Endometrium (tissue), 2 donors: ENCODE measurements at regions not wholly inside any gene's neighbourhood (a gene's known extent, or its start where the extent isn't known, plus 50 kb on each side); places are given as distances from the start of the nearest gene placed in this dataset.

Experiments
- FAIRE-seq: peaks from 2 replicates; lab custom pipeline; 2012; peaks lifted over from hg19 to GRCh38; lab: Jason Lieb, UNC
- donor health status: control.
- donor health status: control.

DNA sequence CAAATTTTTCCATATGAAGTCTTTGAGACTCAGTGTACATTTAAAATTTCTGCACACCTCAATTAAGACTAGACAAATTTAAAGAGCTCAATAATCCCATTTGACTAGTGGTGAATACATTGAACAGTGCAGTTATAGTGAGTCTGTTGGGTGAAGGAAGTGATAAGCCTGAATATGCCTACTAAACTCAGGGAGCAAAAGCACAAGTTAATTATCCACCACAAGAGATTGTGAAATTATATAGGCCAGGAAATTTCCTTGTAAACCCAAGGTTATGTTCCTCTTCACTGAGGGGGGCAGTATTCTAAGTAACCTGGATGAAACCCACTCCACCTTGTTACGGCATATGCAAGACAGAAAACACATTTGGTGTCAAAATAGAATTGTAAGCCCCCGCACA, 612.9 kb upstream of the DAB2 start:
- FAIRE-seq, result no peak

DNA sequence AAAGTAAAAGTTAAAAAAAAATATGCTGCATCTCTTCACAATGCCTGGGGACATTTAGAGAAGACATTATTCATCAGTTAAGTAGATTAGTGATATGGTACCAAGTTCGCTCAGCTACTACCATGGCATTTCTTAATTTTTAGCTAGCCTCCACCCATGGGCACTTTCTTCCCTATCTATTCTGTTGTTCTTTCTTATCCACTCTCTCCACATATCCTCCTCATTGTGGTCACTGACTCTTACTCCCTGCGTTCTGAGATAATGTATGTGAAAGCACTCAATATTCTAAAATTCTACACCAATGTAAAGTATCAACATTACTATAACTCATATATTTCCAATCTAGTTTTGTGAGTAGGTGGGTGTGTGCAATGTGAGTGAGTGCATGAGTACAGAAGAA, 609.7 kb upstream of the DAB2 start:
- FAIRE-seq, result no peak

DNA sequence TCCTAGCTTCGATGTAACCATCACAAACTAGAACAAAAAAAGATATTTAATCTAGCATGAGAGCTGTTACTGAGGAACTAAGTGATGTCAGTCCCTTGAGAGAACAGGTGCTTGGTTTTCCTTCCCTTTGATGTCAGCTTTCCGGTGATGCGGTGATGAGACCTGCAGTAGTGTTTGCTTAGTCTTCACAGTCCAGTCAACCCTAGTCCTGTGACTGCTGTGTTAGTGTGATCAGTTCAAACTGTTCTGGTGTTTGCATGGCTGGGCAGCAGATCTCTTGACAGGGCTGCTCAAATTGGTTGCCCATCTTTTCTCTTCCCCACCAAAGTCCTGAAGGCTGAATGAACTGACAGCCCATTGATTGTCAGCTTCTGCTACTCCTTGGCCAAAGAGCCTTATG, 608.6 kb upstream of the DAB2 start:
- FAIRE-seq, result no peak

DNA sequence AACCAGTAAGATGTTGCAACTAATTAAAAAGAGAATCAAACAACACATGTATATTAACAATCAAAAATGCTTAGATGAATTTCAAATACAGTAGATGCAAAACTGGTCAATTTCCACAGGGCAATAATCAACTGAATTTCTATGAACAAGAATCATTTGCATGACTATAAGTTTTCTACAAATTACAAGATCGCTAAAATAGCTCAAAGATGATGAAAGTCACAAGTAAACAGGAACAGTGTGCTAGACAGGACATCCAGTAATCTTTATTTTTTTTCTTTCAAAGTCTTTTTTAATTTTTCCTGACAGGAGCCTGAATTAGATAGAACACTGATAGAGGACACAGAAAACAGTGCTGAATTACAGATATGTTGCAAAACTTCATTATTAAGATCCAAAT, 608.2 kb upstream of the DAB2 start:
- FAIRE-seq, result no peak

DNA sequence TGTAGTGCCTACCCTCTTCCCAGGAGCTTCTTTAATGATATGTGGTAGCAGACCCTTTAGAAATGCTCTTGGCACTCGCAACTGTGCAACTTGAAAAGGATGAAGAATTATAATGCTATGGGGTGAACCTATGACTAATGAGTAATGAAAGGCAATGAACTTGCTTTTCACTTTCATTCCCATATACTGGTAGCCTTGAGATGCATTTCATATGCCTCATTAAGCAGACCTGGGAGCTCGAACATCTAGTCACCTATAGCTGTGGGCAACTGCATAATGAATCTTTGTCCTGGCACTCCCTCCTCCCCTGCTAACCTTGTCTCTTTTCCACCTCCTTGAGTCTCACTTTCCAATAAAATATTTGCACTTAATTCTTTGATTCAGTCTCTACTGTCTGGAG, 605.9 kb upstream of the DAB2 start:
- no peak for FAIRE-seq

DNA sequence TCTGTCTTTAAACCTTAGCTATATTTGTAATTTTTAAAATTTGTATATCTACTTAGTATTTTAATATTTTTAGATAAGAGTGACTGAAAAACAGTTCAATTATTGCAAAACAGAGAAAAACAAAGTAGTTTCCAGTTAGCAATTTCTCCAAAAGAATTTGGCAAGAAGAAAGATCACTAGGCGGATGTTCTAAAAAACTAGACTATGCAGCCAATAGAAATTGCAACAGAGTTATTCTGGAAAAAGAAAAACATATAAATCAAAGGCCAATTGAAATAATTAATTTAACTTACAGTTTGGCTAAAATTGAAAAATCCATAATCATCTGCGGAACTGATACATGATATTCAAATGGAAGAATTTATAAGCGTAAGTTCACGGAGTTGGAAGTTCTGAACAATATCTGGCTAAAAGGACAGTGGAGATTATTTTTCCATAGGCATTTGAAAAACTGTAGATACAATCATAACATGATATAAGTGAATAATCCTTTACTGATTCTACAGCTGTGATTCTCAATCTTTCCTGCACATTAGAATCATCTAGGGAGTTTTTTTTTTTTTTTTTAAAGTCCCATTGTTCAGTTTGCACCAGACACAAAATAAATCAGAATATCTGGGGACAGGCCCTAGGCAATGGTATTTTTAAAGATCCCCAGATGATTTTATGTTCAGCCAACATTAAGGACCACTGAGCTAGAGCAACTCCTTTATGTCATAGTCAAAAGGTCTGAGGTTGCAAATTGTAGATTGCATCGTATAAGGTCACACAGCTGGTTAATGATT, 605.1 kb upstream of the DAB2 start:
- FAIRE-seq, result peak; percentile 15

DNA sequence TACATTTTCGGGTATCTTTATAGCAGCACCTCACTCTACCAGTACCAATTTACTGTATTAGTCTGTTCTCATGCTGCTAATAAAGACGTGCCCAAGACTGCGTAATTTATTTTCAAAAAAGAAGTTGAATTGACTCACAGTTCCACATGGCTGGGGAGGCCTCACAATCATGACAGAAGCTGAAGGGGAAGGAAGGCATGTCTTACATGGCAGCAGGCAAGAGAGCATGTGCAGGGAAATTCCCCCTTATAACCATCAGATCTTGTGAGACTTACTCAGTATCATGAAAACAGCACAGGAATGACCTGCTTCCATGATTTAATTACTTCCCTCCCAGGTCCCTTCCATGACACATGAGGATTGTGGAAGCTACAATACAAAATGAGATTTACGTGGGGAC, 602.6 kb upstream of the DAB2 start:
- no peak for FAIRE-seq

DNA sequence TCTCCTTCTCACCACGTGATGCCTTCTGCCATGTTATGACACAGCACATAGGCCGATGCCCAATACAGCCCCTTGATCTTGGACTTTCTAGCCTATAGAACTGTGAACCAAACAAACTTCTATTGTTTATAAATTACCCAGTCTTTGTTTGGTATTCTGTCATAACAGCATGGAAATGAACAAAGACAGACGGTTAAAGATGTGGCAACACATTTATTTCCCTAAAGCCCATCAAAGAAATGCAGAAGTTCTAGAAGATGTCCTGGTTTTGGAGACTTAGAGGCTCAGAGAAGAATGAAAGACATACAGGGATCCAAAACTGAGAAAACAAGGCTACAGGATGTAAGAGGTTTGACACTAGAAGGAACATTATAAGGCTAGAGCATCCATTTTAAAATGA, 600.8 kb upstream of the DAB2 start:
- no peak for FAIRE-seq

DNA sequence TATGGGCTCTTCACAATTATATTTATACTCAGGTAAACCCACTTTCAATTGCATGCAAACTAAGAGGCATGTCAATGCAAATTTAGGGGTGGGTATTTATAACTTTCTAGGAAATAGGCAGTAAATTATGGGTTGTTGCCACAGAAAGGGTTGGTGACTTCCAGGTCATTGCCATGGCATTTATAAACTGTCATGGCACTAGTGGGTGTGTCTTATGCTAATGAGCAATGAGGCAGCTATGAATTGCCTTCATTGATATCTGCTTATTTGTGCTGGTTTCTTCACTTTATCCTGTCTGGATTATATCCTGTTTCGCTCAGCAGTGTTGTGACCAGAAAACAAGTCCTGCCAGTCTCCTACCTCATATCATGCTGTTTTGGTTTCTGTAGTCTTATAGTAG, 597.3 kb upstream of the DAB2 start:
- no peak for FAIRE-seq

DNA sequence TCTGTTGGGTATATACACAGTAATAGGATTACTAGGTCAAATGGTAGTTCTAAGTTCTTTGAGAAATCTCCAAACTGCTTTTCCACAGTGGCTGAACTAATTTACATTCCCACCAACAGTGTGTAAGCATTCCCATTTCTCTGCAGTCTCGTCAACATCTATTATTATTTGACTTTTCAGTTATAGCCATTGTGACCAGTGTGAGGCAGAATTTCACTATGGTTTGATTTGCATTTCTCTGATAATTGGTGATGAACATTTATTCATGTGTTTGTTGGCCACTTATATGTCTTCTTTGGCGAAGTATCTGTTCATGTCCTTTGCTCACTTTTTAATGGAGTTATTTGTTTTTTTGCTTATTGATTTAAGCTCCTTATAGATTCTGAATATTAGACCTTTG, 596.2 kb upstream of the DAB2 start:
- no peak for FAIRE-seq

DNA sequence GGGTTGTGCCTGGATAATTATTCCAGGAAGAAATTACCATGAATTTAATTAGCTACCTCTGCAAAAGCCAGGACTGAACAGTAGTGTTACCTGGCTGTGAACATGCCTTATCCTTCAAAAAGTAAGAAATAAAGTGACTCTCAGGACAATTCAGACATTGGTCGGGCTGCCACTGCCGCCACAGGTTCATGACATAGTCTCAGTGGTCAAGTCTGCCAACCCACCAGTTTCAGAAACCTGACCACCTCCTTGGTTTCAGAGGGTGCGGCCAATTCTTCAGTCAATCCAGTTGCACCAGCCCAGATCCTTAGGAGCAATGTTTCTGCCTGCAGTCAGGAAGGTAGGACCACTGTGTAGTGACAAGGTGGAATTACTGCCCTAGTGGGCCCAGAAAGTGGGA, 593.1 kb upstream of the DAB2 start:
- no peak for FAIRE-seq

DNA sequence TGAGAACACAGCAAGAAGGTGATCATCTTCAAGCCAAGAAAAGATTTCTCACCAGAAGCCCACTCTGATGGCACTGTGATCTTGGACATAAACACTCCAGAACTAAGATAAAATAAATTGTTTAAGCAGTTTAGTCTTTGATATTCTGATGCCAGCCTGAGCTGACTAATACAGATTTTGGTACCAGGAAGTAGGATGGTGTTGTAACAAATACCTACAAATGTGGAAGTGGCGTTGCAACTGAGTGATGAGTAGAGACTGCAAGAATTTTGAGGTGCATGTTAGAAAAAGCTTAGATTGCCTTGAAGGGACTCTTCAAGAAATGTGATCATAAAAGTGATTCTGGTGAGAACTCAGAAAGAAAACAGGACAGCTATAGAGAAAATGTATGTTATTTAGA, 592.4 kb upstream of the DAB2 start:
- FAIRE-seq, result no peak

DNA sequence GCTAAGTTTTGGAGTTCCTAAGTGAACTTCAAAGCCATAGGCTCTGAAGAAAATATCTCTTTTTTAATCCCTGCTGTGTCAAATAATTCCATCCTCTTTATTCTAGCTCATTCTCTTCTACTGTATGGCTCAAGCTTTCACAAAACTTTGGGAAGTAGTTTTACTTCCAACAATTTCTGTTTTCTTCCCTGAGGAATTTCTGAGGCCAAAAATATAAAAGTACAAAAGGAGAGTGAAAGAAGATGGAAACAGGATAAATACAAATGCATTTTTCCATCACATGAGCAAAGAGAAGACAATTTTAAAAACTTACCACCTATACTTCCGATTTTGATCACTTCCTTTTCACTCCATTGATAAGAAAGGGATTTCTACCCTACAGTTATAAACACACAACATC, 585.7 kb upstream of the DAB2 start:
- no peak for FAIRE-seq

DNA sequence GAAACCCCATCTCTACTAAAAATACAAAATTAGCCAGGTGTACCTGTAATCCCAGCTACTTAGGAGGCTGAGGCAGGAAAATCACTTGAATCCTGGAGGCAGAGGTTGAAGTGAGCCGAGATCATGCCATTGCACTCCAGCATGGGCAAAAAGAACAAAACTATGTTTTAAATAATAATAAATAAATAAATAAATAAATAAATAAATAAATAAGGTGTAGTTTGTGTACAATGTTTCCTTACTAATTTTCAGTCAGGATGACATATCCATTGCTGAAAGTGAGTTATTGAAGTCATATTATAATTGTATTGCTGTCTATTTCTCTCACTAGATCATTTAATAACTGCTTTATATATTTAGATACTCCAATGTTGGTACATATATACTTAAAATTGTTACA, 581.5 kb upstream of the DAB2 start:
- FAIRE-seq, result no peak

DNA sequence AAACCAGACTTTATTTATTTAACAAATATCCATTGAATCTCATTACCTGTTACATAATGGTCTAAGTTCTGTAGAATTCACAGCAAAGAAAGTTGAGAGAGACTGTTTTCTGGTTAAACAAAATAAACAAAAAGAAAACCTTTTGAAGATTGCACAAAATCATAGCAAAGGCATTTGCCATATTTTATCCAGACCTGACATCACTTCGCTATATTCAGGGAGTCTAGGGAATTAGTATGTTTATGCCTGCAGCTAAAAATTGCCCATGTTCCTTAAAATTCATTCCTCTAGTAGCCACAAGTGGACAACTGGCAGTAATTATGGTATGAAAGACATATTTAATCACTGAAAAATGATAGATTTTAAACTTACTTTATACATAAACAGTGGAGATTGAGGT, 577.0 kb upstream of the DAB2 start:
- peak; percentile 55 for FAIRE-seq

DNA sequence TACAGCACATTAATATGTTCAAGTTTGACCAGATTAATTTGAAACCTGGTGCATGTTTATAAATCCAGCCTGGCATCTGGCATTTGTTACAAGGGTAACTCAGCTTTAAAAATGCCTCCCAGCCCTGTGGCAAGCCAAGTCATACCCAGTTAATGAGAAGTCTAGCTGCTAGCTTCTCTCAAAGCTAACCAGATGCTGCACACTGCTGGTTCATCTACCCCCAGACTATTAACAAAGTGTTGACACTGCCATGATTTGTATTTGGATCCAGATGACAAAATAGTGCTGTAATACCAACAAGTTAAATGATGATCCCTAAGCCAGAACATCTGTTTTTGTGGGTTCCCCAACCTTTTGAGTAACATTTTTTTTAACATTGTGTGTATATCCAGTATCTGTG, 573.7 kb upstream of the DAB2 start:
- FAIRE-seq, result no peak

DNA sequence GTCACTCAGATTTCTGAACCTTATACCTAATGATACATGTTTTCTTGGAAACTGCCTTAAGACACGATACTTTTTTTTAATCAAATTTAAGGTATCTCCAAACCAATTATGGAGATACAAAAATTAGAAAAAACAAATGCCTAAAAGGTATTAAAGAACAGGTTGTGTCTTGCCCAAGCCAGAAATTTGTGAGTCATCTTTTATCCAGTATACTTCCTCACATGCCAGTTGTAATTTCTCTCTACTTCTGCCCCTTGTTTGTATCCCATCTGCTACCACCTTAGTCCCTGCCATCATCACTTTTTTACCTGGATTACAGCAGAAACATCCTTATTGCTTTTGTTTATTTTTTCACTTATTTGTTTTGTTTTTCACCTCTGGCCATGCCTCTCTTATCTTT, 571.2 kb upstream of the DAB2 start:
- FAIRE-seq, result no peak

DNA sequence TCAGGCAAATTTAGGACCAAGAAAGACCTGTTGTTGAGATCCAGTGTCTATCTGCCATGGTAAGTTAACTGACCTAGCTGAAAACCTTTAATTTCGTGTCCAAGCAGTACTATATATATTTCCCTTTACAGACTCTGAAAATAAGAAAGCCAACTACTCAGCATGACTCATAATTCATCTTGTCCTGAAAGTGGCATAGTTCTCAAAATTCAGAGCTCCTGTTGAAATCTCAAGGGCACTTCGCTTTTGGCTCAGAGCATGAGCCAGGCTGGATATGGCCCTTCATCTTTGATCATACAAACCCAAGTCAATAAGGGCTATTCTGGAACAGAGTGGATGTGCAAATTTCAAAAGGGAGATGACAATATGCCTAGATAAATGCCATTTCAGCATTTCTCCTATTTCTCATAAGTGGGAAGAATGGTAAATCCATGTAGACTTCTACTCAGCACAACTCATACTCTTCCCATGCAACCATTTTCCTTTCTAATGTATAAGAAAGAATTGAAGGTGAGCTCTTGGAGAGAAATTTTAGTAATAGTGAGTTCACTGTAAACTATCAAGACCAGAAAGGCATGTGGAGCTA, 567.9 kb upstream of the DAB2 start:
- no peak for FAIRE-seq

DNA sequence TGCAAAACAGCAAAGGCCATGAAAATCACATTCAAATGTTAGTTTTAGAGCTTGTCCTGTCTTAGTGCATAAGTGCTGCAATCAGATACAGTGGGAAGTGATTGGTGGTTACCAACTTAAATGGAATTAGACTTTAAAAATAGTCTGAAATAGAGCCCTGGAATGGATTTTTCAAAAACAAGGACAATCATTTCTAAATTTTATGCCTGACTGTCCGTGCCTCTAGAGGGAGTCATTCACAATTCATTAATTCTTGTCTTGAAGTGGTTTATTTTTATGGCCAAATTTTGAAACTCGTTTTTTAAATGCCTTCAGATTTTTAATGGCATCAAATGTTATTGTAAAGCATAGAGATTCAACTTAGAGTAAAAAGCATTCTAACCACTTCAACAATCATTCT, 561.8 kb upstream of the DAB2 start:
- no peak for FAIRE-seq

DNA sequence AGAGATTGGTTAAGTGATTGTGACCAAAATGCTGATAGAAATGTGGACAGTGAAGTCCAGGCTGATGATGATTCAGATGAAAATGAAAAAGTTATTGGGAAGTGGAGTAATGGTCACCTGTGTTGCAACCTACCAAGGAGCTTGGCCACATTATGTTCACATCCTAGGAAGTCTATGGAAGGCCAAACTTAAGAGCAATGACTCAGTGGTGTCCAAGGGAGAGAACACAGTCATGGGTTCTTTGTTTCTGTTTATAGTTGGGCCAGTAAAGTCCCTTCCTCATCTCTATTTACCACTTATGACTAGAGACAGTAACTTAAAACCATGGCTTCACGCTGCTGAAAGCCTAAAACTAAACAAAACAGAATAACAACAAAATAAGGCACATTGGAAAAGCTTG, 555.3 kb upstream of the DAB2 start:
- FAIRE-seq, result no peak

DNA sequence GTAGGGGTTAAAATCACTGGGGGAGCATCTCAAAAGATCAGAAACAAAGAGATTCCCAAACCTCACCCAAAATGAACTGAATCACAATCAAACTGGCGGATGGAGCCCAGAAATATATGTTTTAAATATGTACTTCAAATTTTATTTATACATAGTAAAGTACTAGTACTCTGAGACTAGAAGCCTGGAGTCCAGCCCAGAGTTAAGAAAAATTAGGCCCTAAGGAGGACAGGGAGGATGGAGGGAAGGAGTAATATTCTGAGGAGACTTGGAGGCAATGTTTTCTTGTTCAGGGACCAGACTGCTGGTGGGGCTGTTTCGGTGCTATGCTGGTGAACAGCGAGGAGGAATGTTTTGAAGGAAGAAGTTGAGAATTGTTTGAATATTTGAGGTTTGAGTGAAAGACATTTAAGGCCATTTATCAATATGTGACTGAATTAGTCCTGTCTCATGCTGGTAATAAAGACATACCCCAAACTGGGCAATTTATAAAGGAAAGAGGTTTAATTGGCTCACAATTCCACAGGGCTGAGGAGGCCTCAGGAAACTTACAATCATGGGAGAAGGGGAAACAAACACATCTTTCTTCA, 552.4 kb upstream of the DAB2 start:
- FAIRE-seq, result no peak

DNA sequence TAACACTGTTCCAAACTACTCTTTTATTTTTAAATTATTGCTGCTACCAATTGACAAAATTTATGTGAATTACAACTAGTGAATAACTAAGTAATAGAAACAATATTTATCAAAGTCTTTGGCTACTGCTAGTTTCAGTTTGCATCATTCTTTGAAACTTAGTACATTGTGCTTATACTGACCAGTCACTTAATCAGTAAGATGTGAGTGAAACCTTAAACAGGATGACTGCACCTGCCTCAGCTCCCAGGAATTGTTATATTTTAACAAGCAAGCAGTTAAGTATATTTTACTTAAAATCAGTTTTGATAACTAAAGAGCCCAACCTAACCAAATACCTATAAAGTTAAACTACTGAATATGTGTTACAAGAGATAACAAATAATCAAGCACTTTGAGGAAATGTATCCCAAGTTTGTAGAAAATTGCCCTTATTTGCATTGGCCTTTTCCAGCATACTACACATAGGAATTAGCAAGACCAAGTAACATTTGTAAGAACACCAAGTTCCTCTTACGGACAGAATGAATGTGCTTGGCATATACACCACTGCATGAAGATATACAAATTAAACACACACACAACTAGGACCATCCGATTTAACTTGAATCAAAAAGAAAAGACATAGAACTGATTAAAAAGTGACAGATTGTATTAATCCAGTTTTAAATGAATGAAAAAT, 545.5 kb upstream of the DAB2 start:
- FAIRE-seq, result no peak

DNA sequence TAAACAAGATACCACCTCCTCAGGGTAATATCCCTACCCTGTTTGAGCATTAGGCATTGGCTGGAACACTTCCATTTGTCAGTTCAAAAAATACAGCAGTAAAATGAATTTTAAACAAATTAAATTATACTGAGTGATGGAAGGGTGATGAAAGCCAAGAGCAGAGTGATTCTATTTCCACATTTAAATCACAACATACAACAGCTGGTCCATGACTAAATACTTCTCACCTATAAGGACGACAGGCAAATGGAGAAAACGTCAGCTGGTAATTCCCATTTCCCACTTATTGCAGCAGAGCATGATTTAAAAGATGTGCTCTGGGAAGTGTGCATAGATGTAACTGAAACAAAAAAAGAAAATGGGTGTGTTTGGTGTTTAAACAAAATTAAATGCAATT, 543.6 kb upstream of the DAB2 start:
- FAIRE-seq, result no peak
